Keratinocyte (primary cell): ENCODE measurements at regions not wholly inside any gene's neighbourhood (a gene's known extent, or its start where the extent isn't known, plus 50 kb on each side); places are given as distances from the start of the nearest gene placed in this dataset.

Experiments
- DNase-seq: peaks from one replicate; pipeline ENCODE4 v3.0.0-alpha.2; 2011; ENCODE audit warnings: low read depth, missing footprints, low spot score
- FAIRE-seq: peaks from 2 replicates; lab custom pipeline; 2011; peaks lifted over from hg19 to GRCh38; lab: Jason Lieb, UNC
- H2AFZ ChIP-seq: 2 replicates; pipeline ENCODE4 v1.6.0; 2012; ENCODE audit warnings: low read length, control low read depth, inconsistent platforms; ENCODE audit not compliant: control insufficient read depth
- H3K27ac ChIP-seq: 2 replicates; pipeline ENCODE4 v1.5.1; 2011; ENCODE audit warnings: low read length; ENCODE audit not compliant: control insufficient read depth, insufficient read depth
- H3K27me3 ChIP-seq: 3 replicates; pipeline ENCODE4 v1.6.0; 2011; ENCODE audit warnings: low read length; ENCODE audit not compliant: control insufficient read depth, insufficient read depth; ENCODE audit errors: extremely low read depth
- H3K36me3 ChIP-seq, 2 experiments: 2 replicates in 1 of 2; 3 replicates in 1 of 2; pipeline ENCODE4 v1.5.1; 2011; ENCODE audit warnings: low read length in 2 of 2, mild to moderate bottlenecking in 1 of 2; ENCODE audit not compliant: control insufficient read depth in 2 of 2, insufficient read depth in 2 of 2; ENCODE audit errors: extremely low read depth in 1 of 2
- H3K4me1 ChIP-seq: 3 replicates; pipeline ENCODE4 v1.5.1; 2011; ENCODE audit warnings: low read length; ENCODE audit not compliant: control insufficient read depth, insufficient read depth; ENCODE audit errors: extremely low read depth
- H3K4me2 ChIP-seq: 3 replicates; pipeline ENCODE4 v1.6.0; 2011; ENCODE audit warnings: low read depth, low read length; ENCODE audit not compliant: control insufficient read depth, insufficient read depth; ENCODE audit errors: extremely low read depth
- H3K4me3 ChIP-seq, 3 experiments: fragments of 200-600 bp in 1 of 3; sonication (generic) in 1 of 3; 2 replicates in 2 of 3; 3 replicates in 1 of 3; pipeline ENCODE4 v1.5.1; 2011 to 2016; ENCODE audit warnings: low read length in 3 of 3, mild to moderate bottlenecking in 3 of 3, control low read depth in 2 of 3, inconsistent platforms in 1 of 3, low read depth in 1 of 3, mixed read lengths in 1 of 3, mixed run types in 1 of 3, moderate library complexity in 1 of 3; ENCODE audit not compliant: control insufficient read depth in 2 of 3, insufficient read depth in 2 of 3; ENCODE audit errors: extremely low read depth in 1 of 3
- H3K79me2 ChIP-seq: 2 replicates; pipeline ENCODE4 v1.6.0; 2012; ENCODE audit warnings: low read length; ENCODE audit not compliant: control insufficient read depth, insufficient read depth
- H3K9ac ChIP-seq: 3 replicates; pipeline ENCODE4 v1.6.0; 2011; ENCODE audit warnings: low read length; ENCODE audit not compliant: control insufficient read depth, insufficient read depth; ENCODE audit errors: extremely low read depth
- H3K9me1 ChIP-seq: 3 replicates; pipeline ENCODE4 v1.6.0; 2011; ENCODE audit warnings: low read length; ENCODE audit not compliant: control insufficient read depth, insufficient read depth; ENCODE audit errors: extremely low read depth
- H3K9me3 ChIP-seq: 2 replicates; pipeline ENCODE4 v1.5.1; 2012; ENCODE audit warnings: low read depth, low read length; ENCODE audit not compliant: control insufficient read depth
- H4K20me1 ChIP-seq: 3 replicates; pipeline ENCODE4 v1.6.0; 2011; ENCODE audit warnings: low read length; ENCODE audit not compliant: control insufficient read depth, insufficient read depth; ENCODE audit errors: extremely low read depth
- CTCF ChIP-seq, 3 experiments: IDR thresholded peaks in 1 of 3; conservative IDR thresholded peaks in 1 of 3; optimal IDR thresholded peaks in 1 of 3; 2 replicates in 2 of 3; 3 replicates in 1 of 3; pipeline versions ENCODE3 to v1.5.1; 2011; ENCODE audit warnings: low read length in 3 of 3, mild to moderate bottlenecking in 3 of 3, moderate library complexity in 2 of 3, control low read depth in 1 of 3, inconsistent platforms in 1 of 3; ENCODE audit not compliant: insufficient read depth in 2 of 3; ENCODE audit errors: extremely low read depth in 1 of 3
- EZH2 ChIP-seq: IDR thresholded peaks from one replicate; pipeline ENCODE4 v1.6.1; 2012; ENCODE audit warnings: inconsistent platforms, mild to moderate bottlenecking, low read length, moderate library complexity
- dilution Hi-C: fragments of 300-500 bp; cut with MboI; formaldehyde crosslinking; loops from one replicate; pipeline ENCODE4 v1.7.0; 2020; ENCODE audit warnings: low sequenced_read_pairs; ENCODE audit not compliant: extremely low pct_ligation_motif_present

- no peaks in the 10 kb centered on the region for H3K9me3 ChIP-seq
- no peak overlapping the region for H3K4me3 ChIP-seq
- dilution Hi-C loops, result no loop called here
- FAIRE-seq (no peak), DNase-seq (no peak)
- no peaks in the 10 kb centered on the region for H3K36me3 ChIP-seq
- H3K9ac ChIP-seq, result no peak overlapping the region
- H3K4me2 ChIP-seq, result no peak overlapping the region
- TF ChIP-seq CTCF (optimal IDR thresholded peaks at IDR 0.05 in 1 of 3, IDR thresholded peaks at IDR 0.05 in 1 of 3, conservative IDR thresholded peaks at IDR 0.05 in 1 of 3; ENCODE audit: extremely low read depth in 1 of 3, insufficient read depth in 2 of 3, low read length in 3 of 3) (no peak), EZH2 (no peak)
- no peaks in the 10 kb centered on the region for H4K20me1 ChIP-seq
- no peak overlapping the region for H3K27ac ChIP-seq
- H2AFZ ChIP-seq, result no peak overlapping the region
- no peaks in the 10 kb centered on the region for H3K79me2 ChIP-seq
- no peaks in the 10 kb centered on the region for H3K27me3 ChIP-seq
- no peaks in the 10 kb centered on the region for H3K4me1 ChIP-seq
- H3K9me1 ChIP-seq, result no peaks in the 10 kb centered on the region
Observed at GRCh38 chr15:38029736-38030135, 95.3 kb downstream of the TMCO5A start.

- Histone ChIP-seq H3K79me2 (no peaks in the 10 kb centered on the region), H3K27ac (no peak overlapping the region), H3K9me3 (no peaks in the 10 kb centered on the region), H3K4me2 (no peak overlapping the region), H3K4me1 (peaks cover 5% of the 10 kb centered on the region), H3K36me3 (no peaks in the 10 kb centered on the region), H3K9ac (no peak overlapping the region), H3K27me3 (no peaks in the 10 kb centered on the region), H4K20me1 (no peaks in the 10 kb centered on the region), H3K9me1 (no peaks in the 10 kb centered on the region), H2AFZ (no peak overlapping the region), H3K4me3 (no peak overlapping the region)
- TF ChIP-seq CTCF (optimal IDR thresholded peaks at IDR 0.05 in 1 of 3, IDR thresholded peaks at IDR 0.05 in 1 of 3, conservative IDR thresholded peaks at IDR 0.05 in 1 of 3; ENCODE audit: extremely low read depth in 1 of 3, insufficient read depth in 2 of 3, low read length in 3 of 3) (no peak), EZH2 (no peak)
- dilution Hi-C loops, result no loop called here
- no peak for DNase-seq
- FAIRE-seq, result no peak
Observed at GRCh38 chr15:38030609-38031008, 96.2 kb downstream of the TMCO5A start.
